Lower leg skin (tissue), 3 donors: ENCODE measurements at regions not wholly inside any gene's neighbourhood (a gene's known extent, or its start where the extent isn't known, plus 50 kb on each side); places are given as distances from the start of the nearest gene placed in this dataset.

Source experiments
- CTCF ChIP-seq, 3 donors: fragments of 450-650 bp; IDR thresholded peaks; one replicate each; pipeline ENCODE4 v1.5.1; 2016; ENCODE audit warnings: antibody characterized with exemption in 3 of 3, mild to moderate bottlenecking in 3 of 3, moderate library complexity in 2 of 3
- POLR2A ChIP-seq, 2 donors: fragments of 450-650 bp; IDR thresholded peaks; one replicate each; pipeline ENCODE4 v1.6.1; 2016 to 2017; ENCODE audit warnings: antibody characterized with exemption in 2 of 2, mild to moderate bottlenecking in 1 of 2, moderate library complexity in 1 of 2

GRCh38 chr4:149247164-149247563 is 568.5 kb downstream of the IQCM start:
- TF ChIP-seq CTCF (IDR thresholded peaks at IDR 0.05) (no peak), POLR2A (IDR thresholded peaks at IDR 0.05) (no peak)
